ENCODE measurements at regions not wholly inside any gene's neighbourhood (a gene's known extent, or its start where the extent isn't known, plus 50 kb on each side); places are given as distances from the start of the nearest gene placed in this dataset.

DNA sequence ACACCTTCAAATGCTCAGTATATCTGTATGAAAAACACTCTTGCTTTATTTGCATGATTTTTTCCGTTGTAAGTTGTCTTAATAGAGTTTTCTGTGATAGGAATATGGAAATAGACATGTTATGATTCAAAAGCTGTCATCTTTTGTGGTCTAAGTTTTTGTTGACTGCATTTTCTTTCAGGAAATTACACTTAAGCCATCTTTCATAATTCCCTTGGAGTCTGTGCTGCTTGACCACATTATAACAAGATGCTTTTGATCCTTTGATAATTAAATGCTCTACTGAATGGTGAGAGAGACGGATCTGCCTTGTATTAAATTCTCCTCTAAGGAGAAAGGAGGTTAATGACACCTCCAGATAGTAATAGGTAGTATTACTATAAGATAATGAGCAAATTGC lies 272.8 kb upstream of the DAAM1 start:
- Histone ChIP-seq H3K27me3 (ENCODE audit: insufficient read depth, low read length) (no peaks in the 10 kb centered on the region), H3K9ac (ENCODE audit: extremely low read depth, insufficient read length, low read length) (no peak overlapping the region), H2BK12ac (ENCODE audit: insufficient read length, low read depth, low read length) (no peak overlapping the region), H3K4me2 (ENCODE audit: insufficient read depth, insufficient read length, low read length) (no peak overlapping the region), H4K91ac (ENCODE audit: insufficient read length, low read depth, low read length) (no peak overlapping the region), H3K14ac (ENCODE audit: insufficient read depth, low read length) (no peak overlapping the region), H3K79me2 (ENCODE audit: insufficient read depth, low read length) (no peaks in the 10 kb centered on the region), H3K23ac (ENCODE audit: insufficient read length, low read depth, low read length) (no peak overlapping the region), H3K56ac (ENCODE audit: insufficient read length, low read depth, low read length) (no peak overlapping the region), H2BK20ac (ENCODE audit: low read depth, low read length, poor library complexity, severe bottlenecking) (no peak overlapping the region), H3K79me1 (ENCODE audit: insufficient read depth, low read depth, low read length, poor library complexity, severe bottlenecking) (no peaks in the 10 kb centered on the region), H3K18ac (ENCODE audit: insufficient read length, low read depth, low read length) (no peak overlapping the region), H3K23me2 (ENCODE audit: insufficient read length, low read depth, low read length, poor library complexity, severe bottlenecking) (no peaks in the 10 kb centered on the region), H2BK15ac (ENCODE audit: low read depth, low read length) (no peak overlapping the region), H3T11ph (ENCODE audit: low read length) (no peak overlapping the region), H3K27ac (ENCODE audit: insufficient read length, low read depth, low read length) (no peak overlapping the region), H2BK120ac (ENCODE audit: low read depth, low read length, poor library complexity, severe bottlenecking) (no peak overlapping the region), H2AFZ (ENCODE audit: low read length) (no peak overlapping the region), H3K9me3 (ENCODE audit: control insufficient read depth, low read depth, low read length) (no peaks in the 10 kb centered on the region), H4K8ac (replicated peaks; ENCODE audit: insufficient read length, low read depth, low read length) (no peak overlapping the region), H2BK5ac (ENCODE audit: insufficient read length, low read length) (no peak overlapping the region), H3K4ac (ENCODE audit: low read depth, low read length) (no peak overlapping the region), H2AK5ac (ENCODE audit: insufficient read length, low read length) (no peak overlapping the region), H4K5ac (ENCODE audit: insufficient read length, low read depth, low read length) (no peak overlapping the region), H3K4me1 (ENCODE audit: insufficient read depth, low read length) (no peaks in the 10 kb centered on the region), H4K20me1 (ENCODE audit: control insufficient read depth, insufficient read depth, insufficient read length) (no peaks in the 10 kb centered on the region)
- no peak for TF ChIP-seq CTCF (conservative IDR thresholded peaks at IDR 0.05)
- H3K4me1 Mint-ChIP-seq, result peaks cover 0 to 7% of the 10 kb centered on the region in 2 experiments; a peak in 2 of 4 replicates
- H3K27me3 Mint-ChIP-seq (ENCODE audit: low read depth), result no peaks in the 10 kb centered on the region
- no CpG with 5 or more reads among the region's 2 CpGs for WGBS (ENCODE audit: extremely low coverage, insufficient read length, low lambda C conversion rate)
- no peaks in the 10 kb centered on the region; a peak in 1 of 5 replicates for H3K9me3 Mint-ChIP-seq
- H3K36me3 Mint-ChIP-seq (ENCODE audit: insufficient read depth in 1 of 3, low read depth in 3 of 3), result no peaks in the 10 kb centered on the region; a peak in 1 of 7 replicates
- no peak overlapping the region for H3K4me3 Mint-ChIP-seq
- H3K27ac Mint-ChIP-seq, result no peak overlapping the region
- DNase-seq, result no peak
